Umbilical cord (tissue), 1 donor: ENCODE measurements at regions not wholly inside any gene's neighbourhood (a gene's known extent, or its start where the extent isn't known, plus 50 kb on each side); places are given as distances from the start of the nearest gene placed in this dataset.

Experiments
- DNase-seq: peaks from one replicate; pipeline ENCODE4 v3.0.0-alpha.2; 2015; ENCODE audit warnings: low spot score

- DNase-seq: peak; percentile 77
These were observed 119.9 kb upstream of the PIEZO2 start for GRCh38 chr18:11269257-11269656.

GRCh38 chr18:11268741-11269233 is 119.4 kb upstream of the PIEZO2 start:
- DNase-seq: peak; percentile 96

GRCh38 chr18:11268153-11268552 is 118.8 kb upstream of the PIEZO2 start:
- DNase-seq: no peak

- DNase-seq: peak; percentile 67
These were observed 117.6 kb upstream of the PIEZO2 start for GRCh38 chr18:11266781-11267480.

GRCh38 chr18:11261486-11261885 is 112.1 kb upstream of the PIEZO2 start:
- no peak for DNase-seq

GRCh38 chr18:11260961-11261461 is 111.6 kb upstream of the PIEZO2 start:
- peak; percentile 82 for DNase-seq

GRCh38 chr18:11259469-11260150 is 110.2 kb upstream of the PIEZO2 start:
- peak; percentile 36 for DNase-seq

- DNase-seq: peak; percentile 58
These were observed 108.8 kb upstream of the PIEZO2 start for GRCh38 chr18:11258039-11258610.

- DNase-seq: no peak
These were observed 106.9 kb upstream of the PIEZO2 start for GRCh38 chr18:11256251-11256650.

GRCh38 chr18:11251891-11252270 is 102.5 kb upstream of the PIEZO2 start:
- no peak for DNase-seq

GRCh38 chr18:11251229-11251890 is 102.0 kb upstream of the PIEZO2 start:
- no peak for DNase-seq

- no peak for DNase-seq
These were observed 100.0 kb upstream of the PIEZO2 start for GRCh38 chr18:11249391-11249790.

GRCh38 chr18:11247381-11247970 is 98.1 kb upstream of the PIEZO2 start:
- no peak for DNase-seq

- DNase-seq: peak; percentile 20
These were observed 97.3 kb upstream of the PIEZO2 start for GRCh38 chr18:11246495-11247300.

- no peak for DNase-seq
These were observed 96.5 kb upstream of the PIEZO2 start for GRCh38 chr18:11245879-11246278.

- DNase-seq: no peak
These were observed 88.1 kb upstream of the PIEZO2 start for GRCh38 chr18:11237484-11237883.

GRCh38 chr18:11237066-11237465 is 87.7 kb upstream of the PIEZO2 start:
- no peak for DNase-seq

- DNase-seq: no peak
These were observed 74.8 kb upstream of the PIEZO2 start for GRCh38 chr18:11224153-11224552.

- no peak for DNase-seq
These were observed 70.2 kb upstream of the PIEZO2 start for GRCh38 chr18:11219571-11219970.

GRCh38 chr18:11215216-11215615 is 65.8 kb upstream of the PIEZO2 start:
- peak; percentile 9 for DNase-seq

GRCh38 chr18:11204020-11204419 is 54.7 kb upstream of the PIEZO2 start:
- no peak for DNase-seq
